ENCODE measurements at regions not wholly inside any gene's neighbourhood (a gene's known extent, or its start where the extent isn't known, plus 50 kb on each side); places are given as distances from the start of the nearest gene placed in this dataset.
"Not testable (repeated sequence)": the region's sequence is repeated elsewhere in the genome, so short reads cannot be mapped to it uniquely, and the experiment has no call there.

- DNase-seq (ENCODE audit: low spot score), result not testable (repeated sequence)
These were observed 112.3 kb downstream of the GGTLC2 start for GRCh38 chr22:22756551-22757201.

- DNase-seq (ENCODE audit: low spot score), result not testable (repeated sequence)
These were observed 113.8 kb downstream of the GGTLC2 start for GRCh38 chr22:22758101-22758807.

- no peak for DNase-seq (ENCODE audit: low spot score)
These were observed 115.0 kb downstream of the GGTLC2 start for GRCh38 chr22:22759371-22759770.

DNA sequence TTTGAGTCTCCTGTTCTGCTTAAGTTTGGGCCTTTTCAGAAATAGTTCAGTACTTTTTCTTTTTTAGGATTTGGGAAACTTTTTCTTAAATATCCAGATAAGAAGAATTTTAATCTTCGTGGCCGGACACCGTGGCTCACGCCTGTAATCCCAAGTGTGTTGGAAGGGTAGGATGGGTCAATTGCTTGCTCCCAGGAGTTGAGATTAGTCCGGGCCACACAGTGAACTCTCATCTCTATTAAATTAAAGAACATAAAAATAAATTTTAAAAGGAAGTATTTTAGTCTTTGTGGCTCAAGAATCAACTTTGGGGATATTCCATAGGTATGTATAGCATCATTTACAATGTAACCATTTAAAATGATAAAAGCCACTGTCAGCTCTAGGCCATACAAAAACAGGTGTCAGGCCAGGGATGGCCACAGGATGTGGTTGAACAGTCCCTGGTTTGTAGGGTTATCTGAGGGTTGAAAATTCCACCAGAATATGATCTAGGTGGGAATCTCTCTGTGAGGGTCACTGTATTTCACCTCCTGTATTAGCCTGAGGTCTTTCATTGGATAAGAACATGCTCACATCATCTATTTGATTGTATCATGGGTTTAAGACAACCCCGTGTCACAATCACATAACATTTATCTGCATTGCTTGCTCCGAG is 115.6 kb downstream of the GGTLC2 start:
- no peak for DNase-seq (ENCODE audit: low spot score)

DNA sequence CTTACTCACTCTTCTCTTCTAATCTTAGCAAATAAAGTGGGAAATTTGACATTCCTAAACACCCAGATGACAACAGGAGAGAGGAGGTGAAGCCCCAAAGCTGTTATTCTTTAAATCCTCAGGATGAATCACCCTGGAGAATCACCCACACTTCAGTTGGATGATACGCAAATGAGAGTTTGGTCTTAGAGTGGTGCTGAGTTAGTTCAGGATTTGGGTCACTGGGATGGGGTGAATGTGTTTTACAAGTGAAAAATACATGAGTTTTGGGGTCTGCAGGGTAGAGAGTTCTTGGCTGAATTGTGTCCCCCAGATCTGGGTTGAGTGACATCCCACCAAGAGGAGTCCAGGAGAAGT is 117.2 kb downstream of the GGTLC2 start:
- no peak for DNase-seq (ENCODE audit: low spot score)

DNA sequence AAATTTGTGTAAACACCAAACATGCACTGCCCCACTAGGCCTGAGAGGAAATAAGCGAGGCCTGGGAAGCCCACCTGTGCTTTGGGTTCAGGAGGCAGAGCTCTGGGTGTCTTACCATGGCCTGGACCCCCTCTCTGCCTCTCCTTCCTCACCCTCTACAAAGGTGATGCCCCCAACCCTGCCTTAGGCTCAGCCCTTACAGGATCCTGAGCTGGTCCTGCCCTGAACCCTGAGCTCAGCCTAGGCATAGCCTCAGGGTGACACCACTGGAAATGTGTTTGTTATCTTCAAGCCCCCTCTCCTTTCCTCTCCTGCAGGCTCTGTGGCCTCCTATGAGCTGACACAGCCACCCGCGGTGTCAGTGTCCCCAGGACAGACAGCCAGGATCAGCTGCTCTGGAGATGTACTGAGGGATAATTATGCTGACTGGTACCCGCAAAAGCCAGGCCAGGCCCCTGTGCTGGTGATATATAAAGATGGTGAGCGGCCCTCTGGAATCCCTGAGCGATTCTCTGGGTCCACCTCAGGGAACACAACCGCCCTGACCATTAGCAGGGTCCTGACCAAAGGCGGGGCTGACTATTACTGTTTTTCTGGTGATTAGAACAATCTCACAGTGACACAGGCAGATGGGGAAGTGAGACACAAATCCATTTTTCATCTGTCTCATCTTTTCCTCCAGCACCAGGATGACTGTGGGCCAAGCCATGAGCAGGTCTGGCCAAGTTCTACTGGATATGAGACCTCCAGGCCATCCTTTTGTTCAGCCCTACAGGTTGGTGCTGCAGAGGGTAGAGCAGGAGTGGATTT is 117.8 kb downstream of the GGTLC2 start:
- no peak for DNase-seq (ENCODE audit: low spot score)

DNA sequence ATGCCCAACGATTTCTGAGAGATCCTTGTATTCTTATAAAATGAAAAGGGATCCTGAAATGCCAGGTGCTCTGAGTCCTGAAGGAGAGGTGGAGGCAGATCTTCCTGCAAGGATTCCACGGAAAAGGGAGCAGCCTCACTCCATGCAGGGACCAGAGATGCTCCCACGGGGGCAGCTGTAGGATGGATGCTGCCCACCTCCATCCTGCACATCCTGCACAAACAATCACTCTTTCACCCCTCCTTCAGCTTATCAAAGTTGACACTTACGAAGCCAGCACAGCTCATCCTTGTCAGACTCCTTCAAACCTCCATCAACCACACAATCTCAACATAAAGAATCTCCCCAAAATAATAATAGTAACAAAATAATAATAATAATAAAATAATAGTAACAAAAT is 119.1 kb downstream of the GGTLC2 start:
- DNase-seq (ENCODE audit: low spot score), result no peak

DNA sequence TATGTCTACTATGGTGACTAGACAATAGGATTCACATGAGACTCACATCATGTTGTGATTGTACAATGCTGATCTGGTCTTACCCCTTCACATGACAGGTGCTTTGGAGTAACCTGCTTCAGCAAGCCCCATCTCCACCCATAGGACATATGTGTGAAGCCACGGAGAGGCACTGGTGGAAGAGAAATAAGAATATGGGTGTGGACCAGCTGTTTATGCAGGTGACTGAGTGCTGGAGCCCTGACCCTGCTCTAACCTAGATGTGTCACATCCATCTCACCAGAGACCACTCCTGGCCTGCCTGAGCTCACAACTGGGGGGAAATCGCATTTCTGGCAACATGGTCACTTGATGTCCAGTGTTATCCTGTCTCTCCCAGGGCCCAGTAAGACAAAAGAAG is 119.7 kb downstream of the GGTLC2 start:
- no peak for DNase-seq (ENCODE audit: low spot score)

DNA sequence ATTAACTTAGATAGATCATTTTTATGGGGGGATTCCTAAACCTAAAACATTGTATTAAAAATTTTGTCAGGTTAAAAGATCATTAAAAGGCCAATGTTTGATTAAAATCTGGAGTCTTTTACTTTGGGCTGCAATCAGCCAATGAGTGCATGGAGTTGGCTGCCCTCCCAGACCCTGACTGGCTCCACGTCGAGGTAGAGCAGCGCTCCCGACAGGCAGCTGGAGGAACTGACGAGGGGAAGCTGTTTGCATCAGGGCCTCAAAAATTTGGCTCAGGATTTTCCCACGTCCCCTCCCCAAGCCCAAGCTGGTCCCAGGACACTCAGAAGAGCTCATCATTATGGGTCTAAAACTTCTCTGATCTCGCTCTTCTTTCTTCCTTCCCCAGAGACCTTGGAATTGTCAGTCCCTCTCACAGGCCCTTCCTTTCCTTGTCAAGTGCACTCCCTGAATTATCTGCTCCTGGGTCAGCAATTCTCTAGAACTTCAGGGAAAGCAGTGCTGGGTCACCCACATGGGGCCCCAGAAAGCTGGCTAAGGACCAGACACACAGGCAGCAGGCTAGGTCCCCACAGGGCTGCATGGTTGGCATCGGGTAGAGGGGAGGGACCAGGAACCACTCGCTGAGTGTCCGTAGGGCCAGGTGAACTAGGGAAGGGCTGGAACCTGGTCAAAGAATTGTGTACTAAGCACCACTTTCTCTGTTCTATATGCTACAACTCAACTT is 119.6 kb upstream of the IGLL5 start:
- no peak for DNase-seq (ENCODE audit: low spot score)

DNA sequence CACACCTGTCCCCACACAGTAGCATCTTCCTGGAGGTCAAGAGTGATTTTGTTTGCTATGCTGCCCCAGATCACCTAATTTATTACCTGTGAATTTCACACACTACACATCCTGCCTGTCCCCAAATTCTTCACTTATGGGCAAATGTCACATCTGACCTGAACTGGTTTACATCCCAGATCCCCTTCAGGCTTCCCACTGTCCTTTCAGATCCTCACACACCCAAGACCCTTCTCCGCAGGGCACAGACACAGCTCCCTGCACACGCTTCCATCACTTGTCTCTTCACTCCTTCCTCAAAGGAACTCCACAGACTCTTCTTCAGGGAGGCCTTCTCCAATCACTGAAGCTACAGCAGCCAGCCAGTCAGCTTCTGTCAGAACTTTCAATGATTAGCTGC is 118.7 kb upstream of the IGLL5 start:
- DNase-seq (ENCODE audit: low spot score), result no peak

- no peak for DNase-seq (ENCODE audit: low spot score)
These were observed 118.0 kb upstream of the IGLL5 start for GRCh38 chr22:22769434-22770279.

- peak; percentile 49 for DNase-seq (ENCODE audit: low spot score)
These were observed 117.2 kb upstream of the IGLL5 start for GRCh38 chr22:22770280-22770871.

DNA sequence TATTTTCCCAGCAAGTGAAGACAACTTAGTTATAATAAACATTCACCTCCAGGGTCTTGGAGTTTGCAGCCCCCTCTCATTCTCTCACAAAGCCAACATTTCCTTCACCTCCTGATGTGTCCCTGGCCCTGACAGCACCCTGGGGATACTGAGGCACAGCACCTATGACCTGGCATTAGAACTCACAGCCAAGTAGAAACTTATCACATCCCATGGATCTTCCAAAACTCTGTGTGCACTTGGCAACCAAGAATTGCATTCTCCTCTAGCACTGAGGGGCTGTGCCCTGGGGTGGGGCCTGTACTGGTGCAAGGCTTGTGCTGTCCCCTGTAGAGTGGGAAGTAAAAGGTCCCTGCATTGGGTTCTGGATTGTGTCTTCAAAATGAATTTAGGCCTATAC is 116.7 kb upstream of the IGLL5 start:
- DNase-seq (ENCODE audit: low spot score), result no peak

DNA sequence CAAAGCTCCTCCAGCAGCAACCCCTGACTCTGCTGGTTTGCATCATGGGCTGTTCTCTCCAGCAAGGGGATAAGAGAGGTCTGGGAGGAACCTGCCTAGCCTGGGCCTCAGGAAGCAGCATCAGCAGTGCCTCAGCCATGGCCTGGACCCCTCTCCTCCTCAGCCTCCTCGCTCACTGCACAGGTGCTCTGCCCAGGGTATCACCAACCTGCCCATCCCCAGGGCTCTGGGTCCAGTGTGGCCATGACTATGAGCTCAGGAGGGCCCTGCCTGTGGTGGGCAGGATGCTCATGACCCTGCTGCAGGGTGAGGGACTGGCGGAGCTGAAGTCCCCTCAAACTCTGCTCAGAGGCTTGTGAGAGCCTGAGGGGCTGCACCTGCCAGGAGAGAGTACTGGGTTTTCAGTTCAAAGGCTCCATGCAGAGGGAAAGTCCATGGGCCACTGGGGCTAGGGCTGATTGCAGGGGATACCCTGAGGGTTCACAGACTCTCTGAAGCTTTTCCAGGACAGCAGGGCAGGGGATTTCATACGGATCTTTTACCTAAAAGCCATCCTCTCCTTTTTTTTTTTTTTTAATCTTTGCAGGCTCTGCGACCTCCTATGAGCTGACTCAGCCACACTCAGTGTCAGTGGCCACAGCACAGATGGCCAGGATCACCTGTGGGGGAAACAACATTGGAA is 115.8 kb upstream of the IGLL5 start:
- no peak for DNase-seq (ENCODE audit: low spot score)

DNA sequence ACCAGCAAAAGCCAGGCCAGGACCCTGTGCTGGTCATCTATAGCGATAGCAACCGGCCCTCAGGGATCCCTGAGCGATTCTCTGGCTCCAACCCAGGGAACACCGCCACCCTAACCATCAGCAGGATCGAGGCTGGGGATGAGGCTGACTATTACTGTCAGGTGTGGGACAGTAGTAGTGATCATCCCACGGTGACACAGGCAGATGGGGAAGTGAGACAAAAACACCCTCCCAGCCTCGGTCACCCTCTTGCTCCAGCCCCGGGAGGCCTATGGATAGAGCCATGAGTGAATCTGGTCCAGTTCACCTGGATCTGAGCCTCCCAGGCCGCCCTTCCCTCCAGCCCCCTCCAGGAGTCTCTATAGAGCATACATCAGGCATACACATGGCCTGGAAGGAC is 115.2 kb upstream of the IGLL5 start:
- DNase-seq (ENCODE audit: low spot score), result no peak

DNA sequence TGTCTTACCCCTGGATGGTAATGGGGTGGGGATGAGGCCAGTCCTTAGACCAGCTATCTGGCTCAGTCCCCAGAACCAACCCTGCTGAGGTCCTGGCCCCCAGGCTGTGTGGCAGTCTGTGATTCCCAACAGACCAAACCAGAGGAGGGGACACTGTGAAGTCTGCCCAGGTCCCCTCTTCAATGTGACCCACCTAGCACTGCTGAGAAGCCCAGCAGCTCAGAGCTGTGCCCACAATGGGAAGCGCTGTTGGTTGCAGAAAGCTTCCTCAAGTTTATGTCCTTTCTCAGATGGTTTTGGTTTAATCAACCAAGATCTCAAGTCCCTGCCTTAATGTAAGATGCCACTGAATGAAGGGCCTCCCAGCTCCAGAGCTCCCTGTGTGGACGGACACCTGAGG is 114.7 kb upstream of the IGLL5 start:
- no peak for DNase-seq (ENCODE audit: low spot score)

DNA sequence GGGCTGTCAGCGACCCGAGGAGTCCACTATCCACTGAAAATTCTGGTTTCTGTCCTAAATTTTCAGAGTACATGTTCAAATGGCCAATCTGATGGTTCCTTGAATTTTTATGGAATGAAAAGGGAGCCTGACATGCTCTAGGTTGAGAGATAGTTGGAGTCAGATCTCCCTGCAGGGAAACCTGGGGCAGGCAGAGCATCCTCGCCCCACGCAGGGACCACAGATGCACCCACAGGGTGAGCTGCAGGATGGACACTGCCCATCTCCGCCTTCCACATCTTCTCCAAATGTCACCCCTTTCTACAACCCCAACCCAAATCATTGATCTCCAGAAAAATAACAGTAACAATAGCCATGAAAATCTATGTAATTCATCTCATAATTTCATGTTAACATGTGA is 114.2 kb upstream of the IGLL5 start:
- no peak for DNase-seq (ENCODE audit: low spot score)

DNA sequence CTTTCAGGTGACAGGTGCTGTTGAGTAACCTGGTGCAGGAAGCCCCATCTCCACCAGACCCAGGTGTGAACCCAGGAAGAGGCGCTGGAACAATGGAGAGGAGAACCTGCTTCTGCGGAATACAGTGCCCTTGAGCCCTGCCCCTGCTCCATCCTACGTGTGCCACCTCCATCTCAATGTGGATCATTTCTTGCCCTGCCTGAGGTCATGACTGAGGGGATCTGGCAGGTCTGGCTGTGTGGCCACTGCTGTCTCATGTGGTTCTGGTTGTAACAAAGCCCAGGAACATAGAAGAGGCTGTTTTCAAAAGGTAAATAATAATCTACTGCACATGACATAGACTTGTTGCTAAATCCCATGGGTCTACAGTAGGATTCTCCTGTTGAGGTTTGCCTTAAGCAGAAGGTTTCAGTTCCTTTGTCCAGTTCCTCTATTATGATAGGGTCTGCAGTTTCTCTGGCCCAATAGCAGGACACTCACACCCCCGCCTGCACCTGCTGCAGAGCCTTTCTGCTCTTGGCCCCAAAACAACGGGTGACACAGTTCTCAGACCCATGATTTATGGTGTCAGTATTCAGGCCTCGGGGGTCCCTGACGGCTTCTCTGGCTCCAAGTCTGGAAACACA is 113.5 kb upstream of the IGLL5 start:
- no peak for DNase-seq (ENCODE audit: low spot score)

DNA sequence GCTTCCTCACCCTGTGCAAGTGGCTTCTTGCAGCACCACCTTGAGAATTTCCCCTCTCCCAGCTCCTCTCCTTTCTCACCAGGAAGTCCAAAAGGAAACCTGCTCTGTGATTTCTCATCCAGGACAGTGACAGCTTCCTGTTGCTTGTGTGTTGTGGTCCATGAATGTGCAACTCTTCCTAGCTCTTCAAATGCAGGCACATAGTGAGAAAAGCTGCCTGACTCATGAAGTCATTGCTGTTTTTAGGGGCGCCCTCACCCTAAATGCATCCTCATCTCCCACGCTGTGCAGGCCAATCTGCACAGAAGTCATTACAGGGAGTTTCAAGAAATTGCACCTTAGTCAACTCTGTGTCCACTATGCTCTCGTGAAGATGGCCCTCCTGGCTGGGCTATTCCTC is 112.9 kb upstream of the IGLL5 start:
- DNase-seq (ENCODE audit: low spot score), result not testable (repeated sequence)

All from HT-29 (cell line).